OCI-LY1 (cell line): ENCODE measurements at regions not wholly inside any gene's neighbourhood (a gene's known extent, or its start where the extent isn't known, plus 50 kb on each side); places are given as distances from the start of the nearest gene placed in this dataset.

Experiments used
- H2AFZ ChIP-seq: fragments of 200-600 bp; sonication (generic), shearing (Covaris generic); 2 replicates; pipeline ENCODE4 v1.6.0; 2014; ENCODE audit warnings: antibody characterized with exemption, mild to moderate bottlenecking, low read length
- H3F3A ChIP-seq: fragments of 200-600 bp; sonication (generic), shearing (Covaris generic); 2 replicates; pipeline ENCODE4 v1.6.0; 2014; ENCODE audit warnings: mild to moderate bottlenecking, antibody characterized with exemption, low read length, moderate library complexity; ENCODE audit not compliant: insufficient read depth
- H3K27ac ChIP-seq: fragments of 200-600 bp; sonication (generic); 2 replicates; pipeline ENCODE4 v1.5.1; 2014; ENCODE audit warnings: low read length, mixed run types, mild to moderate bottlenecking, low read depth; ENCODE audit not compliant: poor library complexity, severe bottlenecking
- H3K27me3 ChIP-seq: fragments of 200-600 bp; sonication (generic); 2 replicates; pipeline ENCODE4 v1.6.0; 2014; ENCODE audit warnings: antibody characterized with exemption, mild to moderate bottlenecking, low read length, moderate library complexity; ENCODE audit not compliant: insufficient read depth
- H3K36me3 ChIP-seq: fragments of 200-600 bp; sonication (generic); 2 replicates; pipeline ENCODE4 v1.6.1; 2014; ENCODE audit warnings: mild to moderate bottlenecking, antibody characterized with exemption, low read length, moderate library complexity, mixed read lengths; ENCODE audit not compliant: insufficient read depth
- H3K4me1 ChIP-seq: fragments of 200-600 bp; sonication (generic); 2 replicates; pipeline ENCODE4 v1.5.1; 2014; ENCODE audit warnings: mild to moderate bottlenecking, low read length, moderate library complexity; ENCODE audit not compliant: insufficient read depth, severe bottlenecking
- H3K4me2 ChIP-seq: fragments of 200-600 bp; sonication (generic), shearing (Covaris generic); 2 replicates; pipeline ENCODE4 v1.6.1; 2014; ENCODE audit warnings: low read length
- H3K4me3 ChIP-seq: fragments of 200-600 bp; sonication (generic); 2 replicates; pipeline ENCODE4 v1.5.1; 2014; ENCODE audit warnings: low read length, low read depth, mild to moderate bottlenecking, mixed read lengths; ENCODE audit not compliant: poor library complexity, severe bottlenecking
- H3K79me2 ChIP-seq: fragments of 200-600 bp; shearing (Covaris generic); 2 replicates; pipeline ENCODE4 v1.6.1; 2016; ENCODE audit warnings: mixed run types, low read length, mixed read lengths; ENCODE audit not compliant: insufficient read depth
- H3K9ac ChIP-seq: fragments of 200-600 bp; sonication (generic), shearing (Covaris generic); 2 replicates; pipeline ENCODE4 v1.6.1; 2014; ENCODE audit warnings: mild to moderate bottlenecking, low read length, mixed read lengths
- H3K9me2 ChIP-seq: fragments of 200-600 bp; sonication (generic), shearing (Covaris generic); 2 replicates; pipeline ENCODE4 v1.6.1; 2014; ENCODE audit warnings: low read depth, mild to moderate bottlenecking, low read length, mixed read lengths
- H3K9me3 ChIP-seq: fragments of 200-600 bp; shearing (Covaris generic); 2 replicates; pipeline ENCODE4 v1.6.1; 2014; ENCODE audit warnings: low read length, mixed read lengths
- H4K20me1 ChIP-seq: fragments of 200-600 bp; sonication (generic), shearing (Covaris generic); 2 replicates; pipeline ENCODE4 v1.6.0; 2016; ENCODE audit warnings: mild to moderate bottlenecking, low read length; ENCODE audit not compliant: insufficient read depth
- CTCF ChIP-seq: fragments of 200-600 bp; sonication (generic), shearing (Covaris generic); IDR thresholded peaks from 2 replicates; pipeline ENCODE4 v1.5.1; 2017; ENCODE audit warnings: mild to moderate bottlenecking, antibody characterized with exemption, low read length, moderate library complexity, mixed read lengths
- EZH2 ChIP-seq: fragments of 200-600 bp; sonication (generic), shearing (Covaris generic); IDR thresholded peaks from 2 replicates; pipeline ENCODE4 v1.8.0; 2017; ENCODE audit warnings: borderline replicate concordance, mixed run types, mild to moderate bottlenecking, antibody characterized with exemption, low read length, moderate library complexity, mixed read lengths

GRCh38 chr11:92384802-92385201, 160.2 kb downstream of the FAT3 start:
- Histone ChIP-seq H3K27me3 (no peaks in the 10 kb centered on the region), H3K9me3 (no peaks in the 10 kb centered on the region), H3K79me2 (no peaks in the 10 kb centered on the region), H3K27ac (no peak overlapping the region), H4K20me1 (no peaks in the 10 kb centered on the region), H3K9ac (no peak overlapping the region), H2AFZ (no peak overlapping the region), H3K4me3 (no peak overlapping the region), H3K36me3 (no peaks in the 10 kb centered on the region), H3K4me2 (no peak overlapping the region), H3K9me2 (no peaks in the 10 kb centered on the region), H3K4me1 (no peaks in the 10 kb centered on the region), H3F3A (no peaks in the 10 kb centered on the region)
- no peak for TF ChIP-seq CTCF
- TF ChIP-seq EZH2 = no peak

GRCh38 chr11:92386577-92386976, 162.0 kb downstream of the FAT3 start:
- Histone ChIP-seq H3K79me2 (no peaks in the 10 kb centered on the region), H3F3A (no peaks in the 10 kb centered on the region)

GRCh38 chr11:92387859-92388258, 163.2 kb downstream of the FAT3 start:
- TF ChIP-seq CTCF (no peak), EZH2 (no peak)
- Histone ChIP-seq H2AFZ (no peak overlapping the region), H3K27ac (no peak overlapping the region), H3K79me2 (no peaks in the 10 kb centered on the region), H3K9me2 (no peaks in the 10 kb centered on the region), H3K9me3 (no peaks in the 10 kb centered on the region), H3K4me3 (no peak overlapping the region), H3K4me2 (no peak overlapping the region), H3K9ac (no peak overlapping the region), H3F3A (no peaks in the 10 kb centered on the region), H3K36me3 (no peaks in the 10 kb centered on the region), H3K4me1 (no peaks in the 10 kb centered on the region), H3K27me3 (no peaks in the 10 kb centered on the region), H4K20me1 (no peaks in the 10 kb centered on the region)

More at GRCh38 chr11:92386577-92386976, 162.0 kb downstream of the FAT3 start:
- Histone ChIP-seq H3K9ac (no peak overlapping the region), H3K4me1 (no peaks in the 10 kb centered on the region), H2AFZ (no peak overlapping the region), H3K4me3 (no peak overlapping the region), H3K4me2 (no peak overlapping the region), H3K27ac (no peak overlapping the region), H3K36me3 (no peaks in the 10 kb centered on the region), H3K27me3 (no peaks in the 10 kb centered on the region), H3K9me2 (no peaks in the 10 kb centered on the region), H4K20me1 (no peaks in the 10 kb centered on the region), H3K9me3 (no peaks in the 10 kb centered on the region)
- TF ChIP-seq CTCF (no peak), EZH2 (no peak)
